Duodenal mucosa (tissue), 2 donors: ENCODE measurements at regions not wholly inside any gene's neighbourhood (a gene's known extent, or its start where the extent isn't known, plus 50 kb on each side); places are given as distances from the start of the nearest gene placed in this dataset.
"Not testable (repeated sequence)": the region's sequence is repeated elsewhere in the genome, so short reads cannot be mapped to it uniquely, and the experiment has no call there.

ENCODE experiments used
- H3K27ac ChIP-seq: one replicate; pipeline ENCODE4 v1.7.0; 2013; ENCODE audit warnings: low read depth, low read length
- H3K27me3 ChIP-seq, 2 donors: one replicate each; pipeline ENCODE4 v1.7.0; 2013; ENCODE audit warnings: low read length in 2 of 2, control low read depth in 1 of 2; ENCODE audit not compliant: insufficient read depth in 2 of 2, control insufficient read depth in 1 of 2
- H3K36me3 ChIP-seq, 2 donors: one replicate each; pipeline ENCODE4 v1.7.0; 2013; ENCODE audit warnings: low read length in 2 of 2, control low read depth in 1 of 2; ENCODE audit not compliant: insufficient read depth in 2 of 2, control insufficient read depth in 1 of 2
- H3K4me1 ChIP-seq, 2 donors: one replicate each; pipeline ENCODE4 v1.7.0; 2013; ENCODE audit warnings: low read length in 2 of 2, control low read depth in 1 of 2; ENCODE audit not compliant: insufficient read depth in 2 of 2, control insufficient read depth in 1 of 2
- H3K4me3 ChIP-seq, 2 donors: one replicate each; pipeline ENCODE4 v1.7.0; 2013; ENCODE audit warnings: low read length in 2 of 2, low read depth in 1 of 2
- H3K9ac ChIP-seq, 2 donors: one replicate each; pipeline ENCODE4 v1.7.0; 2013; ENCODE audit warnings: low read length in 2 of 2, low read depth in 1 of 2
- H3K9me3 ChIP-seq, 2 donors: one replicate each; pipeline ENCODE4 v1.7.0; 2013; ENCODE audit warnings: low read length in 2 of 2, control low read depth in 1 of 2; ENCODE audit not compliant: control insufficient read depth in 1 of 2

DNA sequence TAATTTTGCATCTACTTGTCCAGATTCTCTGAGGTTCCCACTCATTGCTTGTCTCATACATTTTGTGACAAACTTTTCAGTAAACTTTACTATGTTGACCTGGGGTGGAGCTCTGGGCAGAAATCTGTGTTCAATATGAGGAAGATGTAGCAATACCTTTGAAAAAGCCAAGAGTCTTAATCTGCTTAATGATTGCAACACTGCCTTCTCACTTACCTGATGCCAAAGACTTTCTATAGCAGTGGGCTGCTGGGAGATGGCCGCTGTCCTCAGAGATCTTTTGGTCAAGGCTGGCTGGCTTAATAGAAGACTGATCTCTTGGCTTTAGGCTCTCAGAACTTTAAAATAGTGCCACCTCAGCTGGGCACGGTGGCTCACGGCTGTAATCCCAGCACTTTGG lies 70.1 kb upstream of the RBM24 start:
- Histone ChIP-seq H3K36me3 (no peaks in the 10 kb centered on the region), H3K9me3 (peaks cover 3 to 5% of the 10 kb centered on the region in 2 donors), H3K27me3 (no peaks in the 10 kb centered on the region), H3K27ac (no peak overlapping the region), H3K9ac (no peak overlapping the region), H3K4me1 (no peaks in the 10 kb centered on the region), H3K4me3 (no peak overlapping the region)

DNA sequence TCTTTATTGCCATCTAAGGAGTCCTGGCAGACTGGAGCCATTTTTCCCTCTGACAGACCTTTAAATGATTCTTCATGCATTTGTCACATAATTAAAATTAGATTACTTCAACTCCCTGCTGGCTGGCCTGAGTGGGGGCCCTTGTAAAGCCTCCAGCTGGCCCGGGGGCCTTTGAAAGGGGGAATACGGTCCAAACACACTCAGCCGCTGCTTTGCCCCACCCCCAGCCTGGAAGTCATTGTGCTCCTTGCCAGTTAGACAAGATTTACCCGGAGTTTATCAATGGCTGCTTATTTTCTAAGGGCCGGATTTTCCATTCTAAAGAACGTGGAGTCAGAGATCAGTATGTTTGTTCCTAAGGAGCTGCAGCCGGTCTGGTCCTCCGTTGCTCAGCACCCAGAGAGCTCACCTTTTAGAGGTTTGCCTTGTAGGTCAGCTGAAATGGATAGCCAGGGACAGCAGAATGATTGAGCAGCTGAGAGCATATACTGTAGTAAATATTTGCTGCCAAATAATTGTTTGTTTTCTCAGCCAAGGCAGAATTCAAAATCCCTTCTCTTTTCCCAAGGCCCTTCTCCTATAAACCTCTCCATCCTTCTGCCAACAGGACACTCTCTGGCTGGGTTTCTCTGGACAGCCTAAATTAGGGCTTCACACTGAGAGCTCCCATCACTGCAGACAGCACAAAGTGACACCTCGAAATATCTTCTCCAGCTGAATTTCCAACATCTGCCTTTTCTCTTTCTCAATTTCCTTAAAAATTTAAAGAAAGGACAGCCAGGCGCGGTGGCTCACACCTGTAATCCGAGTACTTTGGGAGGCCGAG lies 68.4 kb upstream of the RBM24 start:
- Histone ChIP-seq H3K4me1 (no peaks in the 10 kb centered on the region), H3K9me3 (no peaks in the 10 kb centered on the region), H3K27ac (peak overlapping the region; percentile 10), H3K27me3 (no peaks in the 10 kb centered on the region), H3K4me3 (no peak overlapping the region), H3K36me3 (no peaks in the 10 kb centered on the region), H3K9ac (no peak overlapping the region)

DNA sequence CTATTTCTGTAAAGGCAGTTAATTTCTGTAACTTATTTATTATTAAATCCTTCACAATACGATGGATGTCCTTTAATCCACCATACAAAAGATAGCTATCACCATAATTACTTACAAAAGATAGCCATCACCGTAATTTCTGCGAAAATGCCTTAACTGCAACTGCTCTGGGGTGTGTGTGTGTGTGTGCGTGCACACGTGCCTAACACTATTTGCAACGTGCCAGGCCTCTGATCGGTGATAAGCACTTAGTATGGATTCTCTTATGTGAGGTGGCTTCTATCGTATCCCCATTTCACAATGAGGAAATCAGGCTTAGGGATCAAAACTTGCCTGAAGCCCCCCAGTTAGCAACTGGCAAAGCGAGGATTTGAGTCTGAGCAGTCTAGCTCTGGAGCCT lies 67.1 kb upstream of the RBM24 start:
- Histone ChIP-seq H3K27me3 (no peaks in the 10 kb centered on the region), H3K36me3 (no peaks in the 10 kb centered on the region), H3K9ac (no peak overlapping the region), H3K4me3 (no peak overlapping the region), H3K9me3 (no peaks in the 10 kb centered on the region), H3K27ac (no peak overlapping the region), H3K4me1 (no peaks in the 10 kb centered on the region)

DNA sequence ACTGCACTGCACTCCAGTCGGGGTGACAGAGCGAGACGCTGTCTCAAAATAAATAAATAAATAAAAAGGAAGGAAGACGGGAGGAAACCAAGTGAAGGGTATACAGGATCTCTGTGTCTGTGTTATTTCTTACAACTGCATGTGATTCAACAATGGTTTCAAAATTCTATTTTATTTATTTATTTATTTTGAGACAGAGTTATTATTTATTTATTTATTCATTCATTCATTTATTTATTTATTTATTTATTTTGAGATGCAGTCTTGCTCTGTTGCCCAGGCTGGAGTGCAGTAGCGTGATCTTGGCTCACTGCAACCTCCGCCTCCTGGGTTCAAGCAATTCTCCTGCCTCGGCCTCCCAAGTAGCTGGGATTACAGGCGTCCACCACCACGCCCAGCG lies 64.2 kb upstream of the RBM24 start:
- not testable (repeated sequence) for H3K36me3 ChIP-seq

DNA sequence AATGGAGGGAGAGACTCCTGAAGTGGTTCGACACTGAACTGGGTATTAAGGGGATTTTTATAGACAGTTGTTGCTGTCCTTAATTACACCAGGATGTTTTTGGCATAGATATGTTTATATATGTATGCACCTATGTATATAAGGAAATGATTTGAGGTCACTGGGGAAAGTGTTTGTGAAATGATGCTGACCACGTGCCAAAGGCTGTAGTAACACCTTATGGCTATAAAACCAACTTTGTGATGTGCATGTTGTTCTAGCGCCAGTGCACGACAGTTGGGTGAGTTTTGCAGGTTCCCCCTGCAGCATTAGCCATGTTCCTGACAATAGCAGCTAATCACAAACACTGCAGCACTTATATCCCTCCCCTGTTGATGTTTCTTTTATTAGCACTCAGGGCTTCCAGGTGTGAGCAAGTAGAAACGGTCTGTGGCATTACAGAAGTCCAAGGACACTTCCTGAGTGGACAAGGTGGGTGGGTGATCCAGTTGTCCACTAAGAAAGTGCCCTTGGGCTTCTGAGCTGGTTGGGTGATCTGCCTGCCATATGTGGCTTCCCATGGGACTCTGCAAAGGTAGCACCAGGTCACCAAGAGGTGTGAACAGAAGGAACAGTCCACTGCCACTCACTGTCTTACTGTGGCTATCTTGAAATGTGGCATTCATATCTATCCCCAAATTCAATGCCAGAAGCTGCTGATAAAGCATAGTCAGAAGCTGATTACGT lies 63.0 kb upstream of the RBM24 start:
- H3K4me3 ChIP-seq: no peak overlapping the region
- no peaks in the 10 kb centered on the region for H3K9me3 ChIP-seq
- no peak overlapping the region for H3K27ac ChIP-seq
- no peaks in the 10 kb centered on the region for H3K27me3 ChIP-seq
- H3K9ac ChIP-seq: no peak overlapping the region
- peaks cover 0 to 6% of the 10 kb centered on the region in 2 donors for H3K4me1 ChIP-seq
- H3K36me3 ChIP-seq: no peaks in the 10 kb centered on the region

More for the DNA sequence above, 64.2 kb upstream of the RBM24 start:
- not testable (repeated sequence) for H3K27ac ChIP-seq, H3K4me1 ChIP-seq, H3K27me3 ChIP-seq, H3K9ac ChIP-seq, H3K9me3 ChIP-seq, H3K4me3 ChIP-seq

DNA sequence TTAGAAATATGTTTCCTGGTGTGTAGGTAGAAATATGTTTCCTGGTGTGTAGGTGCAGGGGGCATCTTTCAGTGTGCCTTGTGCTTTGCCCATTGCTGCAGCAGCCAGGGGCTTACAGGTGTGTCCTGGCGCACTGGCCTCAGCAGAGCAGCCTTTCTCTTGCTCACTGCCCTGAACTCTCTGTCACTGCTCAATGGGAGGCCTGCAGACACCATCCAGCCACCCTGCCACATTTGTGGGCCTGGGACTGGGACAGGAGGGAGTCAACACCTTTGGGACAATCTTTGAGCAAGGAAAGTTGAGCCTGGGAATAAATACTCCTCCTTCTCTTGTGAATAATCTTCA lies 62.4 kb upstream of the RBM24 start:
- H3K36me3 ChIP-seq: no peaks in the 10 kb centered on the region
- no peak overlapping the region for H3K9ac ChIP-seq
- no peak overlapping the region for H3K4me3 ChIP-seq
- peaks cover 0 to 6% of the 10 kb centered on the region in 2 donors for H3K4me1 ChIP-seq
- H3K27me3 ChIP-seq: no peaks in the 10 kb centered on the region
- no peak overlapping the region for H3K27ac ChIP-seq
- H3K9me3 ChIP-seq: no peaks in the 10 kb centered on the region

DNA sequence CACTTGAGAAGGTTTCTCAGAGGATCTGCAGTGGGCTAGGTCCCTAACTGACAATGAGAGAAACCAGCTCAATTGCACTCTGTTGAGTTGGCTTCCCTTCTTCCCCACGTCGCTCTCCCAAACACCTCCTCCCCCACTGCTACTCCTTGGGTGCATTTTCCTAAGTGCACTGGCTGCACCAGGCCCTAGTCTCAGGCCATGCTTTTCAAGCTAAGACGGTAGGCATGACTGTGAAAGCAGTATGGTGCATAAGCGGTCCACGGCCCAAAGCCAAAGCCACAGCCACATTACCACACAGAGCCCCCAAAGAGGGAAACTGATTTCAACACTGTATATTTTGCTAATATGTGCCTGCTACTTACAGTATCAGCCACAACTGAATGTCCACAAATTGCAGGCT lies 62.1 kb upstream of the RBM24 start:
- Histone ChIP-seq H3K27ac (no peak overlapping the region), H3K9ac (no peak overlapping the region), H3K9me3 (no peaks in the 10 kb centered on the region), H3K36me3 (no peaks in the 10 kb centered on the region), H3K27me3 (no peaks in the 10 kb centered on the region), H3K4me3 (no peak overlapping the region), H3K4me1 (peaks cover 0 to 6% of the 10 kb centered on the region in 2 donors)

DNA sequence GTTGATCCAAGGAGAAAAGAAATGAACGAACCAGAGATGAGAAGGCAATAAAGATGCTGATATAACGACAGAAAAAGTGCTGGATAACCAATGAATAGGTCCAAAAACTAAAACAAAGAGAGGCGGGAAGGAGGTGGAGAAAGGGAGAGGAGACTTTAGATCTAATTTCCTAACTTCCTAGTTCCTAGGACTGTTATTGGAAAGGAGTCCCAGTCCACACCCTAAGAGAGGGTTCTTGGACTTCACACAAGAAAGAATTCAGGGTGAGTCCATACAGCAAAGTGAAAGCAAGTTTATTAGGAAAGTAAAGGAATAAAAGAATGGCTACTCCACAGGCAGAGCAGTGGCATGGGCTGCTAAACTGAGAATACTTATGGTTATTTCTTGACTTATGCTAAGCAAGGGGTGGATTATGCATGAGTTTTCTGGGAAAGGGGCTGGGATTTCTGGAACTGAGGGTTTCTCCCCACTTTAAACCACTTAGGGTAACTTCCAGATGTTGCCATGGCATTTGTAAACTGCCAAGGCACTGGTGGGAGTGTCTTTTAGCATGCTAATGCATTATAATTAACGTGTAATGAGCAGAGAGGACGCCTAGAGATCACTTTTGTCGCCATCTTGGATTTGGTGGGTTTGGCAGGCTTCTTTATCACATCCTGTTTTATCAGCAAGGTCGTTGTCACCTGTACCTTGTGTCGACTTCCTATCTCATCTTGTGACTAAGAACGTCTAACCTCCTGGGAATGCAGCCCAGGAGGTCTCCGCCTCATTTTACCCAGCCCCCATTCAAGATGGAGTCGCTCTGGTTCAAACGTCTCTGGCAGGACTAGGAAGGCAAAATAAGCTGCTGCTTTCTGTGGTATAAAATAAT lies 60.9 kb upstream of the RBM24 start:
- Histone ChIP-seq H3K36me3 (no peaks in the 10 kb centered on the region), H3K27me3 (no peaks in the 10 kb centered on the region), H3K9me3 (no peaks in the 10 kb centered on the region), H3K27ac (no peak overlapping the region), H3K9ac (no peak overlapping the region), H3K4me3 (no peak overlapping the region), H3K4me1 (peaks cover 0 to 6% of the 10 kb centered on the region in 2 donors)

DNA sequence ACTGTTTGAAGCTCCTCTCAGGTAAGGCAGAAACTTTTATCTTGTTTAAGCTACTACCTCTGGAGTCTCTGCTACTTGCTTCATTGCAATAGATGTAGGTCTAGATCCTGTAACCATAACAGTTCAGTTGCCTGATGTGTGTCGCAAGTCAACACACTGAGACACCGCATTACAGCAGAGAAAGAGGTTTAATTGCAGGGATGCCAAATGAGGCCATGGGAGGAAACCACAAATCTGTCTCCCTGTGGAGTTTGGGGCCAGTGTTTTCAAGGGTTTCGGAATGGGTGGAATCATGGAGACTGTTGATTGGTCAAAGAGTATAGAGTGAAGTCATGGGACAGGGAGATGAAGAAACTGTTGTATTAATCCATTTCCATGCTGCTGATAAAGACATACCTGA lies 57.1 kb upstream of the RBM24 start:
- Histone ChIP-seq H3K27me3 (no peaks in the 10 kb centered on the region), H3K4me3 (no peak overlapping the region), H3K9me3 (no peaks in the 10 kb centered on the region), H3K36me3 (no peaks in the 10 kb centered on the region), H3K9ac (no peak overlapping the region), H3K27ac (no peak overlapping the region), H3K4me1 (peaks cover 6 to 7% of the 10 kb centered on the region in 2 donors)

DNA sequence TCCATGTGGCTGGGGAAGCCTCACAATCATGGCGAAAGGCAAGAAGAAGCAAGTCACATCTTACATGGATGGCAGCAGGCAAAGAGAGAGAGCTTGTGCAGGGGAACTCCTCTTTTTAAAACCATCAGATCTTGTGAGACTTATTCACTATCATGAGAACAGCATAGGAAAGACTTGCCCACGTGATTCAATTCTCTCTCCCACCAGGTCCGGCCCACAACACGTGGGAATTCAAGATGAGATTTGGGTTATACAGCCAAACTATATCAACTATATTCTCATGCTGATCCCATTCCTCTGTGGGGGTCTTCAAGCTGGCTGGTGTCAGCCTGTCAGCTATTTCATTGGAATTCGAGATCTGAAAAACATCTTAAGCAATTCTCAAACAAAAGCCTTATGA lies 56.7 kb upstream of the RBM24 start:
- not testable (repeated sequence) for H3K27ac ChIP-seq, H3K9me3 ChIP-seq, H3K27me3 ChIP-seq, H3K9ac ChIP-seq, H3K4me1 ChIP-seq, H3K4me3 ChIP-seq, H3K36me3 ChIP-seq
